Endothelial cell (in vitro differentiated cells): ENCODE measurements at regions not wholly inside any gene's neighbourhood (a gene's known extent, or its start where the extent isn't known, plus 50 kb on each side); places are given as distances from the start of the nearest gene placed in this dataset.

Source experiments
- DNase-seq: peaks from one replicate; pipeline ENCODE4 v3.0.0; 2021; ENCODE audit warnings: low spot score
- H3K27ac Mint-ChIP-seq: one replicate; pipeline ENCODE4 v1.8.0; 2021; ENCODE audit warnings: mixed read lengths, inconsistent platforms; ENCODE audit not compliant: unreplicated experiment
- H3K27me3 Mint-ChIP-seq: one replicate; pipeline ENCODE4 v1.8.0; 2021; ENCODE audit warnings: mild to moderate bottlenecking, moderate library complexity, mixed read lengths, inconsistent platforms; ENCODE audit not compliant: unreplicated experiment
- H3K36me3 Mint-ChIP-seq: one replicate; pipeline ENCODE4 v1.8.0; 2021; ENCODE audit warnings: mild to moderate bottlenecking, low read depth, mixed read lengths, inconsistent platforms; ENCODE audit not compliant: unreplicated experiment
- H3K4me1 Mint-ChIP-seq: one replicate; pipeline ENCODE4 v1.8.0; 2021; ENCODE audit warnings: mild to moderate bottlenecking, mixed read lengths, inconsistent platforms; ENCODE audit not compliant: unreplicated experiment
- H3K4me3 Mint-ChIP-seq: one replicate; pipeline ENCODE4 v1.8.0; 2021; ENCODE audit warnings: mild to moderate bottlenecking, mixed read lengths, inconsistent platforms; ENCODE audit not compliant: unreplicated experiment
- H3K9me3 Mint-ChIP-seq: one replicate; pipeline ENCODE4 v1.8.0; 2021; ENCODE audit warnings: mixed read lengths, inconsistent platforms; ENCODE audit not compliant: unreplicated experiment
- CTCF ChIP-seq: fragments of 200-600 bp; sonication (generic); IDR thresholded peaks from one replicate; pipeline ENCODE4 v1.5.0; 2021; ENCODE audit warnings: antibody characterized with exemption; ENCODE audit not compliant: unreplicated experiment

DNA sequence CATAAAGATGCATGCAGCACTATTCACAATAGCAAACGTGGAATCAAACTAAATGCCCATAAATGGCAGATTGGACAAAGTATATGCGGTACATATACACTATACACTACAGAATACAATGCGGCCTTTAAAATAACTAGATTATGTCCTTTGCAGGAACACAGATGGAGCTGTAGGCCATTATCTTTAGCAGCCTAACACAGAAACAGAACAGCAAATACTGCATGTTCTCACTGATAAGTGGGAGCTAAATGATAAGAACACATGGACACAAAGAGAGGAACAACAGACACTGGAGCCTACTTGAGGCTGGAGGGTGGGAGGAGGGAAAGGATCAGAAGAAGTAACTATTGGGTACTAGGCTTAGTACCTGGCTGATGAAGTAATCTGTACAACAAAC, 758.2 kb downstream of the TLE1 start:
- H3K27ac Mint-ChIP-seq = no peak overlapping the region
- no peak for TF ChIP-seq CTCF
- no peak for DNase-seq
- no peaks in the 10 kb centered on the region for H3K36me3 Mint-ChIP-seq
- no peak overlapping the region for H3K4me3 Mint-ChIP-seq
- H3K4me1 Mint-ChIP-seq = peaks cover 4% of the 10 kb centered on the region
- H3K9me3 Mint-ChIP-seq = no peaks in the 10 kb centered on the region
- H3K27me3 Mint-ChIP-seq = no peaks in the 10 kb centered on the region

DNA sequence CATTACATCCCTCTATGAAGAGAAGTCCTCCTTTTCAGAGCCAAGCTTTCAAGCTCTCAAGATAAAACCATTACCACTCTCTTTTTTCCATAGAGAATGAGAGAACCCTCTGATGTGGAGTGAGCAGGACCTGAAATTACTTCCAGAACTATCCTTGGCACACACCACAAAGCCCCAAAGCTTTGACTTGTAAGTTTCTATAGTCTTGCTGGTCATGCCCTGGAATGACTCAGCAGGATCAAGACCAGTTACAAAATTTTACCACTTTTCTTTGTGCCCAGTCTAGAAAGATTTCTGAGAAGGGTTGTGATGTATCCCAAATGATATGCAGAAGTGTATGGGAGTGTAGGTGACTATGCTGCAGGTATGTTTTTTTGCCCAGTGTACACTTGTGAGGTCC, 760.6 kb downstream of the TLE1 start:
- H3K27ac Mint-ChIP-seq = no peak overlapping the region
- H3K4me3 Mint-ChIP-seq = no peak overlapping the region
- no peaks in the 10 kb centered on the region for H3K36me3 Mint-ChIP-seq
- TF ChIP-seq CTCF = no peak
- DNase-seq = no peak
- no peaks in the 10 kb centered on the region for H3K27me3 Mint-ChIP-seq
- H3K9me3 Mint-ChIP-seq = no peaks in the 10 kb centered on the region
- no peaks in the 10 kb centered on the region for H3K4me1 Mint-ChIP-seq

- Mint-ChIP-seq H3K4me3 (no peak overlapping the region), H3K9me3 (no peaks in the 10 kb centered on the region), H3K27ac (no peak overlapping the region), H3K36me3 (no peaks in the 10 kb centered on the region), H3K4me1 (no peaks in the 10 kb centered on the region), H3K27me3 (no peaks in the 10 kb centered on the region)
- TF ChIP-seq CTCF = no peak
- no peak for DNase-seq
Observed at GRCh38 chr9:80926611-80927010, 762.7 kb downstream of the TLE1 start.

- no peak for DNase-seq
- Mint-ChIP-seq H3K36me3 (no peaks in the 10 kb centered on the region), H3K9me3 (no peaks in the 10 kb centered on the region), H3K4me1 (no peaks in the 10 kb centered on the region), H3K27ac (no peak overlapping the region), H3K4me3 (no peak overlapping the region), H3K27me3 (no peaks in the 10 kb centered on the region)
- TF ChIP-seq CTCF = no peak
Observed at GRCh38 chr9:80922544-80922943, 766.8 kb downstream of the TLE1 start.

DNA sequence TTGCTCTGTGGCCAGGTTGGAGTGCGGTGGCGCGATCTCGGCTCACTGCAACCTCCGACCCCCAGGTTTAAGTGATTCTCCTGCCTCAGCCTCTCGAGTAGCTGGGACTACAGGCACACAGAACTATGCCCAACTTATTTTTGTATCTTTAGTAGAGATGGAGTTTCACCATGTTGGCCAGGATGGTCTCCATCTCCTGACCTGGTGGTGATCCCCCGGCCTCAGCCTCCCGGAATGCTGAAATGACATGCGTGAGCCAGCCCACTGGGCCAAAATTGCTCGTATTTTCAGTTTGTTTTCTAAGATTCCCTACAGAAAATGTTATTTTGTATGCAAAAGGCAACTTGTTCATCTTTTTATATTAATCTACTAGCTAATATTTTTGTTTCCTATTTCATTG, 782.6 kb downstream of the TLE1 start:
- H3K27me3 Mint-ChIP-seq = no peaks in the 10 kb centered on the region
- no peak for TF ChIP-seq CTCF
- no peak overlapping the region for H3K27ac Mint-ChIP-seq
- H3K9me3 Mint-ChIP-seq = no peaks in the 10 kb centered on the region
- no peak for DNase-seq
- no peaks in the 10 kb centered on the region for H3K4me1 Mint-ChIP-seq
- H3K4me3 Mint-ChIP-seq = no peak overlapping the region
- H3K36me3 Mint-ChIP-seq = no peaks in the 10 kb centered on the region
